Naive thymus-derived CD4-positive, alpha-beta T cell (primary cell): ENCODE measurements at regions not wholly inside any gene's neighbourhood (a gene's known extent, or its start where the extent isn't known, plus 50 kb on each side); places are given as distances from the start of the nearest gene placed in this dataset.
"Not testable (repeated sequence)": the region's sequence is repeated elsewhere in the genome, so short reads cannot be mapped to it uniquely, and the experiment has no call there.

Experiments used
- ATAC-seq: fragments of 150-1000 bp; cut with Tn5 transposase; 2 replicates; pipeline ENCODE4 v1.10.0; 2021; ENCODE audit warnings: mild to moderate bottlenecking, moderate library complexity
- CTCF ChIA-PET: fragments of 350-600 bp; sonication (Branson Sonifier 250); formaldehyde crosslinking; loops from one replicate; lab custom pipeline; 2021; ENCODE audit warnings: antibody characterized with exemption; lab: Charles Lee
- POLR2A ChIA-PET: fragments of 350-600 bp; sonication (Branson Sonifier 250); formaldehyde crosslinking; loops from one replicate; lab custom pipeline; 2021; ENCODE audit warnings: antibody characterized with exemption, inconsistent platforms; lab: Charles Lee
- DNase-seq, 9 donors: peaks; one replicate each; pipeline versions ENCODE4 v3.0.0 to v3.0.0-alpha.2; 2020 to 2022; ENCODE audit warnings: mixed read lengths in 1 of 9
- H3K27ac ChIP-seq: one replicate; pipeline ENCODE4 v1.7.0; 2013; ENCODE audit warnings: mild to moderate bottlenecking, low read depth, low read length, moderate library complexity
- H3K27me3 ChIP-seq, 2 donors: one replicate each; pipeline ENCODE4 v1.7.0; 2013; ENCODE audit warnings: low read length in 2 of 2, mild to moderate bottlenecking in 2 of 2, moderate library complexity in 2 of 2; ENCODE audit not compliant: control insufficient read depth in 2 of 2, insufficient read depth in 2 of 2
- H3K36me3 ChIP-seq, 3 experiments: 1 replicate in 2 of 3; 2 replicates in 1 of 3; pipeline ENCODE4 v1.7.0; 2013; ENCODE audit warnings: low read length in 3 of 3, mild to moderate bottlenecking in 3 of 3, moderate library complexity in 1 of 3; ENCODE audit not compliant: insufficient read depth in 3 of 3, control insufficient read depth in 2 of 3
- H3K4me1 ChIP-seq, 2 donors: one replicate each; pipeline ENCODE4 v1.7.0; 2013; ENCODE audit warnings: low read length in 2 of 2, mild to moderate bottlenecking in 2 of 2, moderate library complexity in 1 of 2; ENCODE audit not compliant: control insufficient read depth in 2 of 2, insufficient read depth in 2 of 2
- H3K4me3 ChIP-seq: 2 replicates; pipeline ENCODE4 v1.7.0; 2013; ENCODE audit warnings: mild to moderate bottlenecking, low read length
- H3K9me3 ChIP-seq, 3 experiments: 1 replicate in 2 of 3; 2 replicates in 1 of 3; pipeline ENCODE4 v1.7.0; 2013; ENCODE audit warnings: low read length in 3 of 3; ENCODE audit not compliant: control insufficient read depth in 2 of 3
- H3K27ac Mint-ChIP-seq, 9 donors: one replicate each; pipeline ENCODE4 v1.8.0; 2020 to 2022; ENCODE audit warnings: mixed read lengths in 9 of 9, mild to moderate bottlenecking in 8 of 9, moderate library complexity in 5 of 9, inconsistent platforms in 2 of 9
- H3K27me3 Mint-ChIP-seq, 5 donors: one replicate each; pipeline ENCODE4 v1.8.0; 2021 to 2022; ENCODE audit warnings: mixed read lengths in 5 of 5, mild to moderate bottlenecking in 1 of 5
- H3K36me3 Mint-ChIP-seq, 5 donors: one replicate each; pipeline ENCODE4 v1.8.0; 2020 to 2022; ENCODE audit warnings: mixed read lengths in 5 of 5, mild to moderate bottlenecking in 3 of 5, inconsistent platforms in 1 of 5
- H3K4me1 Mint-ChIP-seq, 7 donors: one replicate each; pipeline ENCODE4 v1.8.0; 2020 to 2022; ENCODE audit warnings: mixed read lengths in 7 of 7, mild to moderate bottlenecking in 3 of 7, inconsistent platforms in 1 of 7
- H3K4me3 Mint-ChIP-seq, 10 donors: one replicate each; pipeline ENCODE4 v1.8.0; 2020 to 2022; ENCODE audit warnings: mild to moderate bottlenecking in 10 of 10, mixed read lengths in 10 of 10, moderate library complexity in 6 of 10, inconsistent platforms in 2 of 10
- H3K9me3 Mint-ChIP-seq, 11 donors: one replicate each; pipeline ENCODE4 v1.8.0; 2020 to 2022; ENCODE audit warnings: mixed read lengths in 11 of 11, mild to moderate bottlenecking in 4 of 11, inconsistent platforms in 1 of 11, moderate library complexity in 1 of 11
- intact Hi-C, 2 donors: fragments of 100-400 bp; cut with micrococcal nuclease; formaldehyde crosslinking; loops; one replicate each; pipeline ENCODE4 v1.15.1; 2023

GRCh38 chr1:194862129-194862528 lies 1675.7 kb upstream of the B3GALT2 start:
- no peak overlapping the region for H3K4me3 Mint-ChIP-seq
- no peaks in the 10 kb centered on the region for H3K36me3 ChIP-seq
- no peak for DNase-seq
- no peaks in the 10 kb centered on the region for H3K9me3 ChIP-seq
- H3K36me3 Mint-ChIP-seq: no peaks in the 10 kb centered on the region
- no peak overlapping the region for H3K4me3 ChIP-seq
- no peaks in the 10 kb centered on the region for H3K27me3 ChIP-seq
- intact Hi-C loops: no loop called here
- H3K4me1 Mint-ChIP-seq: no peaks in the 10 kb centered on the region
- H3K27me3 Mint-ChIP-seq: no peaks in the 10 kb centered on the region
- H3K27ac ChIP-seq: no peak overlapping the region
- H3K9me3 Mint-ChIP-seq: peaks cover 0 to 9% (median 2%) of the 10 kb centered on the region in 11 donors
- no peak overlapping the region for H3K27ac Mint-ChIP-seq
- no peak for ATAC-seq
- no peaks in the 10 kb centered on the region for H3K4me1 ChIP-seq
- CTCF ChIA-PET: no interaction called here
- POLR2A ChIA-PET: no interaction called here

- H3K4me1 ChIP-seq: no peaks in the 10 kb centered on the region
- Mint-ChIP-seq H3K27me3 (no peaks in the 10 kb centered on the region), H3K9me3 (peaks cover 0 to 9% (median 2%) of the 10 kb centered on the region in 11 donors), H3K4me3 (no peak overlapping the region), H3K36me3 (no peaks in the 10 kb centered on the region), H3K27ac (no peak overlapping the region), H3K4me1 (no peaks in the 10 kb centered on the region)
- no peak overlapping the region for H3K27ac ChIP-seq
- ATAC-seq (no peak), DNase-seq (no peak)
- H3K27me3 ChIP-seq: no peaks in the 10 kb centered on the region
- ChIA-PET CTCF (no interaction called here), POLR2A (no interaction called here)
- no peaks in the 10 kb centered on the region for H3K36me3 ChIP-seq
- H3K4me3 ChIP-seq: no peak overlapping the region
- no peaks in the 10 kb centered on the region for H3K9me3 ChIP-seq
- intact Hi-C loops: no loop called here
Measured at GRCh38 chr1:194860248-194861201, 1674.1 kb upstream of the B3GALT2 start.

- POLR2A ChIA-PET, DNase-seq, intact Hi-C loops: not testable (repeated sequence)
Measured at GRCh38 chr1:194859481-194860154, 1673.2 kb upstream of the B3GALT2 start.

GRCh38 chr1:194858811-194859480 lies 1672.5 kb upstream of the B3GALT2 start:
- H3K27ac ChIP-seq, H3K27me3 Mint-ChIP-seq, CTCF ChIA-PET, H3K4me1 ChIP-seq, H3K9me3 Mint-ChIP-seq, intact Hi-C loops, H3K36me3 ChIP-seq, H3K4me1 Mint-ChIP-seq, ATAC-seq, H3K27me3 ChIP-seq, H3K9me3 ChIP-seq, DNase-seq, POLR2A ChIA-PET, H3K4me3 Mint-ChIP-seq, H3K4me3 ChIP-seq, H3K36me3 Mint-ChIP-seq, H3K27ac Mint-ChIP-seq: not testable (repeated sequence)

More at GRCh38 chr1:194859481-194860154, 1673.2 kb upstream of the B3GALT2 start:
- not testable (repeated sequence) for H3K27ac Mint-ChIP-seq, H3K36me3 Mint-ChIP-seq, H3K4me1 ChIP-seq, H3K4me1 Mint-ChIP-seq, H3K27me3 ChIP-seq, H3K4me3 Mint-ChIP-seq, H3K27ac ChIP-seq, H3K36me3 ChIP-seq, H3K9me3 ChIP-seq, H3K9me3 Mint-ChIP-seq, ATAC-seq, H3K4me3 ChIP-seq, H3K27me3 Mint-ChIP-seq
- CTCF ChIA-PET: interaction anchor here (0.6 kb wide), 1 partner anchor 74 kb away, joined by 3 read pairs; no protein-coding TSS in a partner anchor

- ChIA-PET POLR2A (no interaction called here), CTCF (no interaction called here)
- Mint-ChIP-seq H3K4me1 (no peaks in the 10 kb centered on the region), H3K9me3 (peaks cover 0 to 9% (median 2%) of the 10 kb centered on the region in 11 donors), H3K36me3 (no peaks in the 10 kb centered on the region), H3K27ac (no peak overlapping the region), H3K27me3 (no peaks in the 10 kb centered on the region), H3K4me3 (no peak overlapping the region)
- H3K27me3 ChIP-seq: no peaks in the 10 kb centered on the region
- H3K9me3 ChIP-seq: no peaks in the 10 kb centered on the region
- no peak overlapping the region for H3K27ac ChIP-seq
- H3K36me3 ChIP-seq: no peaks in the 10 kb centered on the region
- no peak for DNase-seq
- ATAC-seq: no peak
- no peak overlapping the region for H3K4me3 ChIP-seq
- intact Hi-C loops: no loop called here
- H3K4me1 ChIP-seq: no peaks in the 10 kb centered on the region
Measured at GRCh38 chr1:194857413-194857812, 1671.0 kb upstream of the B3GALT2 start.

GRCh38 chr1:194848846-194849245 lies 1662.4 kb upstream of the B3GALT2 start:
- H3K36me3 Mint-ChIP-seq: no peaks in the 10 kb centered on the region
- ChIA-PET CTCF (no interaction called here), POLR2A (no interaction called here)
- H3K4me3 Mint-ChIP-seq: no peak overlapping the region
- no peaks in the 10 kb centered on the region for H3K27me3 ChIP-seq
- no peaks in the 10 kb centered on the region for H3K9me3 ChIP-seq
- no peaks in the 10 kb centered on the region for H3K27me3 Mint-ChIP-seq
- H3K4me3 ChIP-seq: no peak overlapping the region
- ATAC-seq (no peak), DNase-seq (no peak)
- no peak overlapping the region for H3K27ac Mint-ChIP-seq
- H3K4me1 ChIP-seq: no peaks in the 10 kb centered on the region
- no peak overlapping the region for H3K27ac ChIP-seq
- intact Hi-C loops: no loop called here
- H3K9me3 Mint-ChIP-seq: peaks cover 0 to 1% (median 0%) of the 10 kb centered on the region in 11 donors
- H3K36me3 ChIP-seq: no peaks in the 10 kb centered on the region
- H3K4me1 Mint-ChIP-seq: no peaks in the 10 kb centered on the region
